Occipital lobe (tissue), 1 donor: ENCODE measurements at regions not wholly inside any gene's neighbourhood (a gene's known extent, or its start where the extent isn't known, plus 50 kb on each side); places are given as distances from the start of the nearest gene placed in this dataset.

Source experiments
- DNase-seq: peaks from one replicate; lab custom pipeline; 2025; lab: John Stamatoyannopoulos, UW

- DNase-seq: no peak
Observed at GRCh38 chr1:21346365-21347071, 56.3 kb upstream of the ECE1 start.

DNA sequence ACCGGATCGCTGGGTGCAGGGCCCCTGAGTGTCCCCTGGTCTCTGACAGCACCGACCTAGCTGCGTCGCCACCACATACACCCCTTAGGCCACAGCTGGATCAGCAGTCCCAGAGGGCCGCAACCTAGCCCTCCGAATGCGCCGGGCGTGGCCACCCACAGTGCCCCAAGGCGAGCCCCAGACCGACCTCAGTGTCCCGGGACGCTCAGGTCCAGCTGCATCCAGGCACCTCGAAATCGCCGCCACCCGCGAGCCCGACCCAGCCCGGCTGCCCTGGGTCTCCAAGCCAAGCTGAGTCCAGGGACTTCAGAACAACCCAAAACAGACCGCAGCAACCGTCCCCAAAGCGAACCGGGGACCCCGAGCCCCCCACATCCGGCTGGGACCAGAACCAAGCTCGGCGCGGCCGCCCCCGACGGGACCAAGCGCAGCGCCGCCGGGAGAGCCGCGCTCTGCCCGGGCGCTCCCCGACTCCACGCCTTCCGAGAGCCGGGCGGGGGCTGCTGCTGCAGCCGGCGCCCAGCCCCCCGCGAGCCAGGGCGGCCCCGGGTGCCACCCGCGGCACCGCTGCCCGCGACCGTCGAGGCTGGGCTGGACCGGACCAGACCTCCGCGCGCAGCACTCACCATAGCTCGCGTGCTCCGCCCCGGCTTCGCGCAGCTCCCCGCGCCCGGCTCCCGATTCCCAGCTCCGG is 54.6 kb upstream of the ECE1 start:
- no peak for DNase-seq

DNA sequence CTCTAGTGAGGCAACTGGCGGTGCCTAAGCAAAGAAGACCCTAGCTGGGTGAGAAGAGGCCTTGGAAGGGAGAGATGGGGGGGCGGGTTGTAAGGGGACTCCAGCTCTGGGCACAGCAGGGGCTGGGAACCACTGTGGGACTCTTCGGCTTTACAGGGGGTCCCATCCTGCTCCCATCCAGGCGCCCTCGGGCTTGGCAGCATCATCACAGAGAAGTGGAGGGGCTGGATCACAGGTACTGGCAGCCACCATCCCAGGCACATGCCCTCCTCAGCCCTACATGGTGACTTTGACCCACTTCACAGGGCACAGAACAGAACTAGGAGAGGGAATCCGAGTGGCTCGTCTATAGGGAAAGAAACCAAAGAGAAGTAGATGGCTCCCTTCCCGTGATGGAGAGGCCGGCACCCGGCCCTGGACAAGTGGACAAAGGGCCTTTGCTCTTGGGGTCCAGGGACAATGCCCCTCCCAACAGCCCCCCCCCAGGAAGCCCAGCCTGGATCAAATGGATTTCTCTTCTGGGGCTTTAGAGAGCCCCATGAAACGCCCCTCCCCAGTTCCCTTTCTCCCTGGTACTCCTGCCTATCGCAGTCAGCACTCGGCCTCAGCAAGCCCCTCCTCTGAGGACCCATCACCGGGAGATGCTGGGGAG is 54.0 kb upstream of the ECE1 start:
- no peak for DNase-seq

DNA sequence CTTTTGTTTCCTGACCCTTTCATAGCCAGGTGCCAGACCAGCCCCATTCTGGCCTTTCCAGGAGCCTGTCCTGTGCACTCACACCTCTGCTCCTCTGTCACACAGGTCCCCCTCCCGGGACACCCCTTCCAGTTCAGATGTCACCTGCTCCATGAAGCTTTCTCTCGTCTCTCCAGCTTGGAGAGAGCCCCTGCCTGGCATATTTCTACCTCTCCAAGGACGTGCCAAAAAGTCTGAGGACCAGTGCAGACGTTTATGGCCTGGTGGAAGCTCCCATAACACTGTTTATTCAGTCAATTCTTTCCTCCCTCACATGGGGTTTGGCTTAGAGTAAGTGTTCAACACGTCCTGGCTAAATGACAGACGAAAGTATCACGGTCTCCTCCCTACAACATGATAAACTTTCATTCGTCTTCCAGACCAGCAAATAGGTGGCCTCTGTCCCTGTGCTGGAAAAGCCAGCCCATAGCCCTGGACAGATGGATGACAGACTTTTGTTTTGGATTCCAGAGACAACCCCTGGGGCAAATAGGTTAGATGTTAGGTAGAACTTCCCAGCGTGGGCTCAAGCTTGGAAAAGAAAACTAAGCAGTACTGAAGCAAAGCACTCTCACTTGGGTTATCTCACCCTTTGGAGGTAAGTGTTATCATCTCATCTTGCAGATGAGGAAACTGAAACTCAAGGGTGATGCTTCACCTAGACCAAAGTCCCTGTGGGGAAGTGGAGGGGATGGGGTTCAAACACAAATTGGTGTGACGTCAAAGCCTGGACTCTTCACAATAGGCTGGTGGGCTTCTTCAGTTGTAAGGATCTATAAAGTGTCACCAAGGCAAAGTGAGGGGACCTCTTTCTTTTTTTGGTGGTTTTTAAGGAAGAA is 52.9 kb upstream of the ECE1 start:
- DNase-seq: no peak

DNA sequence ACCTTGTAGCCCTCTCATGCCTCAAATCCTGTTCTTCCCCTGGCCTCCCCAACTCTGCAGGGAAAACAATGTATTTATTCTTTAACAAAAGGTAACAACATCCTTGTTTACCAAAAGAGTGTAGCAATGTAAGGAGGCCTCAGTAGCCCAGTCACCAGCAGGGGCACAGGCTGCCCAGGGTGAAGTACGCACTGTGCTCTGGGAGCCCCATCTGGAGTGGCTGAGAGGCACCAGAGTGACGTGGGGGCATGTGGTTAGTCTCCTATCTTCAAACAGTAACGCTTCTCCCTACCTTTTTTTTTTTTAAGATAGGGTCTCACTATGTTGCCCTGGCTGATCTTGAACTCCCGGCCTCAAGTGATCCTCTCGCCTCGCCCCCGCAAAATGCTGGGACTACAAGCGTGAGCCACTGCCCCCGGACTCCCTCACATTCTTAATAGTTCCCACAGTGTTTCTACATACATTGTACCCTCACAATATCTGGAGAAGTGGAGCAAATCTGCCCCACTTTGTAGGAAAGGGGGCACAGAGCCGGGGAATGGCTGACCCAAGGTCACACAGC is 51.3 kb upstream of the ECE1 start:
- DNase-seq: no peak

- no peak for DNase-seq
Observed at GRCh38 chr1:21341022-21341421, 50.8 kb upstream of the ECE1 start.

- no peak for DNase-seq
Observed at GRCh38 chr1:21340230-21340945, 50.1 kb upstream of the ECE1 start.
